Activated gamma-delta T cell (primary cell): ENCODE measurements at regions not wholly inside any gene's neighbourhood (a gene's known extent, or its start where the extent isn't known, plus 50 kb on each side); places are given as distances from the start of the nearest gene placed in this dataset.

ENCODE experiments used
- DNase-seq: peaks from one replicate; lab custom pipeline; 2025; lab: John Stamatoyannopoulos, UW

GRCh38 chr13:90154311-90154960, 1193.1 kb upstream of the MIR17HG start:
- DNase-seq: no peak

GRCh38 chr13:90156390-90156789, 1191.1 kb upstream of the MIR17HG start:
- no peak for DNase-seq

- DNase-seq: no peak
Observed at GRCh38 chr13:90168953-90169352, 1178.5 kb upstream of the MIR17HG start.

GRCh38 chr13:90170208-90170607, 1177.3 kb upstream of the MIR17HG start:
- no peak for DNase-seq

- DNase-seq: no peak
Observed at GRCh38 chr13:90171649-90172048, 1175.8 kb upstream of the MIR17HG start.

GRCh38 chr13:90177512-90177911, 1170.0 kb upstream of the MIR17HG start:
- no peak for DNase-seq

- no peak for DNase-seq
Observed at GRCh38 chr13:90184355-90184754, 1163.1 kb upstream of the MIR17HG start.

GRCh38 chr13:90185734-90186133, 1161.8 kb upstream of the MIR17HG start:
- DNase-seq: no peak

- DNase-seq: no peak
Observed at GRCh38 chr13:90187478-90188350, 1159.8 kb upstream of the MIR17HG start.

GRCh38 chr13:90188351-90188636, 1159.2 kb upstream of the MIR17HG start:
- no peak for DNase-seq

GRCh38 chr13:90197722-90198121, 1149.8 kb upstream of the MIR17HG start:
- DNase-seq: no peak

GRCh38 chr13:90201202-90201601, 1146.3 kb upstream of the MIR17HG start:
- DNase-seq: no peak

GRCh38 chr13:90201676-90202460, 1145.6 kb upstream of the MIR17HG start:
- DNase-seq: no peak

- DNase-seq: no peak
Observed at GRCh38 chr13:90205081-90205480, 1142.4 kb upstream of the MIR17HG start.

GRCh38 chr13:90205911-90206310, 1141.6 kb upstream of the MIR17HG start:
- DNase-seq: no peak

GRCh38 chr13:90217275-90217674, 1130.2 kb upstream of the MIR17HG start:
- DNase-seq: no peak

- DNase-seq: no peak
Observed at GRCh38 chr13:90222758-90223157, 1124.7 kb upstream of the MIR17HG start.

GRCh38 chr13:90230311-90230710, 1117.2 kb upstream of the MIR17HG start:
- DNase-seq: peak; percentile 3

- DNase-seq: no peak
Observed at GRCh38 chr13:90232291-90232690, 1115.2 kb upstream of the MIR17HG start.

GRCh38 chr13:90233933-90234672, 1113.4 kb upstream of the MIR17HG start:
- DNase-seq: no peak

GRCh38 chr13:90237852-90238251, 1109.6 kb upstream of the MIR17HG start:
- no peak for DNase-seq

- DNase-seq: no peak
Observed at GRCh38 chr13:90238413-90238812, 1109.1 kb upstream of the MIR17HG start.
